ENCODE measurements at regions not wholly inside any gene's neighbourhood (a gene's known extent, or its start where the extent isn't known, plus 50 kb on each side); places are given as distances from the start of the nearest gene placed in this dataset.

- DNase-seq = no peak
- H3K9me3 ChIP-seq (replicated peaks in 1 of 3) = no peaks in the 10 kb centered on the region
These were observed 106.8 kb upstream of the LUZP2 start for GRCh38 chr11:24390016-24390415.

GRCh38 chr11:24390762-24391161 is 106.1 kb upstream of the LUZP2 start:
- Histone ChIP-seq H3K9me3 (replicated peaks in 1 of 3) (no peaks in the 10 kb centered on the region), H3K36me3 (replicated peaks in 1 of 2) (no peaks in the 10 kb centered on the region), H3K27ac (no peak overlapping the region), H3K4me1 (replicated peaks in 1 of 2) (no peaks in the 10 kb centered on the region), H3K4me3 (no peak overlapping the region), H3K27me3 (no peaks in the 10 kb centered on the region)
- WGBS, 4 donors = 79 to 97% (median 93%) methylated on average over 1 of the region's 1 CpG
- DNase-seq = no peak
- intact Hi-C loops (cut with DNase I) = no loop called here
- TF ChIP-seq POLR2A (IDR thresholded peaks at IDR 0.05) (no peak), CTCF (IDR thresholded peaks at IDR 0.05) (no peak)

More at GRCh38 chr11:24390016-24390415, 106.8 kb upstream of the LUZP2 start:
- Histone ChIP-seq H3K27ac (no peak overlapping the region), H3K4me1 (replicated peaks in 1 of 2) (no peaks in the 10 kb centered on the region), H3K27me3 (no peaks in the 10 kb centered on the region), H3K36me3 (replicated peaks in 1 of 2) (no peaks in the 10 kb centered on the region), H3K4me3 (no peak overlapping the region)
- intact Hi-C loops (cut with DNase I) = no loop called here
- 68 to 72% (median 70%) methylated on average over 5 of the region's 5 CpGs for WGBS, 4 donors
- TF ChIP-seq CTCF (IDR thresholded peaks at IDR 0.05) = no peak
- TF ChIP-seq POLR2A (IDR thresholded peaks at IDR 0.05) = no peak

- H3K4me1 ChIP-seq (replicated peaks in 1 of 2) = no peaks in the 10 kb centered on the region
- no peak overlapping the region for H3K4me3 ChIP-seq
- intact Hi-C loops (cut with DNase I) = no loop called here
- no peak for TF ChIP-seq POLR2A (IDR thresholded peaks at IDR 0.05)
- TF ChIP-seq CTCF (IDR thresholded peaks at IDR 0.05) = no peak
- DNase-seq = peak in 1 of 7 donors; percentile 4
- H3K36me3 ChIP-seq (replicated peaks in 1 of 2) = no peaks in the 10 kb centered on the region
- H3K9me3 ChIP-seq (replicated peaks in 1 of 3) = no peaks in the 10 kb centered on the region
- 36 to 56% (median 47%) methylated on average over 3 of the region's 3 CpGs for WGBS, 4 donors
- no peaks in the 10 kb centered on the region for H3K27me3 ChIP-seq
- H3K27ac ChIP-seq = no peak overlapping the region
These were observed 105.7 kb upstream of the LUZP2 start for GRCh38 chr11:24391167-24391566.

- Histone ChIP-seq H3K9me3 (replicated peaks in 1 of 3) (no peaks in the 10 kb centered on the region), H3K36me3 (replicated peaks in 1 of 2) (no peaks in the 10 kb centered on the region), H3K4me1 (replicated peaks in 1 of 2) (no peaks in the 10 kb centered on the region), H3K27me3 (no peaks in the 10 kb centered on the region), H3K4me3 (no peak overlapping the region), H3K27ac (no peak overlapping the region)
- intact Hi-C loops (cut with DNase I) = no loop called here
- no peak for DNase-seq
- TF ChIP-seq CTCF (IDR thresholded peaks at IDR 0.05) = no peak
- no peak for TF ChIP-seq POLR2A (IDR thresholded peaks at IDR 0.05)
- 81 to 85% (median 83%) methylated on average over 10 of the region's 10 CpGs for WGBS, 4 donors
These were observed 96.7 kb upstream of the LUZP2 start for GRCh38 chr11:24400059-24400665.
